ENCODE measurements at regions not wholly inside any gene's neighbourhood (a gene's known extent, or its start where the extent isn't known, plus 50 kb on each side); places are given as distances from the start of the nearest gene placed in this dataset.

- no peak for TF ChIP-seq POLR2A (IDR thresholded peaks at IDR 0.05)
- TF ChIP-seq CTCF (IDR thresholded peaks at IDR 0.05), result no peak
These were observed 394.5 kb upstream of the FAT1 start for GRCh38 chr4:187118166-187118565.

Measured in body of pancreas (tissue), 4 donors.